Adrenal gland (tissue), 9 donors: ENCODE measurements at regions not wholly inside any gene's neighbourhood (a gene's known extent, or its start where the extent isn't known, plus 50 kb on each side); places are given as distances from the start of the nearest gene placed in this dataset.

Source experiments
- DNase-seq, 7 donors: peaks; one replicate each; pipeline ENCODE4 v3.0.0-alpha.2; 2019 to 2020
- H3K27ac ChIP-seq, 5 donors: fragments of 200-600 bp; sonication (generic) in 4 of 5; 1 replicate in 3 of 5; 2 replicates in 2 of 5; pipeline versions ENCODE4 v1.5.1 to v1.8.0; 2016 to 2020; ENCODE audit warnings: mild to moderate bottlenecking in 1 of 5
- H3K27me3 ChIP-seq: fragments of 200-600 bp; 2 replicates; pipeline ENCODE4 v1.8.0; 2021
- H3K36me3 ChIP-seq, 2 donors: fragments of 200-600 bp; replicated peaks in 1 of 2; 1 replicate in 1 of 2; 2 replicates in 1 of 2; pipeline versions ENCODE4 v1.5.1 to v1.8.0; 2018 to 2022
- H3K4me1 ChIP-seq, 2 donors: fragments of 200-600 bp; replicated peaks in 1 of 2; 1 replicate in 1 of 2; 2 replicates in 1 of 2; pipeline versions ENCODE4 v1.5.1 to v1.8.0; 2018 to 2021
- H3K4me3 ChIP-seq, 4 donors: fragments of 200-600 bp; sonication (generic) in 3 of 4; one replicate each; pipeline ENCODE4 v1.5.1; 2016 to 2018
- H3K9me3 ChIP-seq, 3 donors: fragments of 200-600 bp; sonication (generic) in 1 of 3; replicated peaks in 1 of 3; 1 replicate in 2 of 3; 2 replicates in 1 of 3; pipeline versions ENCODE4 v1.5.1 to v1.8.0; 2016 to 2021
- CTCF ChIP-seq, 6 experiments: fragments of 450-650 bp in 4 of 6; fragments of 200-600 bp in 2 of 6; sonication (generic) in 1 of 6; IDR thresholded peaks; 1 replicate in 5 of 6; 2 replicates in 1 of 6; pipeline versions ENCODE4 v1.5.1 to v1.8.0; 2016 to 2021; ENCODE audit warnings: antibody characterized with exemption in 6 of 6, mild to moderate bottlenecking in 2 of 6, moderate library complexity in 1 of 6
- POLR2A ChIP-seq, 2 donors: fragments of 450-650 bp; IDR thresholded peaks; one replicate each; pipeline ENCODE4 v1.6.1; 2017; ENCODE audit warnings: antibody characterized with exemption in 2 of 2, mild to moderate bottlenecking in 2 of 2, moderate library complexity in 1 of 2
- whole genome bisulfite sequencing, 4 donors: extraction: QIAGEN DNeasy Blood & Tissue Kit in 2 of 4; methylation state at CpG; one replicate each; pipeline versions ENCODE4 v1.1.5 to v1.1.7; 2013 to 2017; 5-methylcytosine and 5-hydroxymethylcytosine counted together
- intact Hi-C, 2 donors: fragments of 100-400 bp; cut with DNase I; formaldehyde crosslinking; loops; one replicate each; pipeline versions ENCODE4 v1.14.1 to v1.15.0; 2022 to 2023
- donor health status: healthy with polysubstance abuse.
- donor health status: Bipolar disorder and iron deficiency.
- donor health status: DM: yes; HTN: yes; CAD: no.
- donor health status: DM: no; HTN: no; CAD: no.
- donor health status: DM: no; HTN: no; CAD: no.

- intact Hi-C loops: no loop called here
- Histone ChIP-seq H3K9me3 (no peaks in the 10 kb centered on the region), H3K4me3 (no peak overlapping the region), H3K36me3 (no peaks in the 10 kb centered on the region), H3K4me1 (peaks cover 6 to 57% of the 10 kb centered on the region in 2 donors), H3K27me3 (no peaks in the 10 kb centered on the region), H3K27ac (peak overlapping the region in 1 of 5 donors; percentile 82)
- no peak for DNase-seq
- TF ChIP-seq CTCF (IDR thresholded peaks at IDR 0.05) (no peak), POLR2A (IDR thresholded peaks at IDR 0.05) (no peak)
- WGBS, 4 donors: 81 to 85% (median 82%) methylated on average over 5 of the region's 5 CpGs
Observed at GRCh38 chr14:100438271-100438670, 115.1 kb downstream of the SLC25A47 start.

- peak; percentile 75 to 91 (median 87) for DNase-seq
- no peaks in the 10 kb centered on the region for H3K9me3 ChIP-seq
- H3K27me3 ChIP-seq: no peaks in the 10 kb centered on the region
- TF ChIP-seq CTCF (IDR thresholded peaks at IDR 0.05) (no peak), POLR2A (IDR thresholded peaks at IDR 0.05) (no peak)
- WGBS, 4 donors: 35 to 44% (median 40%) methylated on average over 6 to 10 of the region's 10 CpGs
- peaks cover 6 to 57% of the 10 kb centered on the region in 2 donors for H3K4me1 ChIP-seq
- H3K4me3 ChIP-seq: no peak overlapping the region
- peak overlapping the region in 4 of 5 donors; percentile 17 to 82 (median 74) for H3K27ac ChIP-seq
- no peaks in the 10 kb centered on the region for H3K36me3 ChIP-seq
- intact Hi-C loops: no loop called here
Observed at GRCh38 chr14:100438678-100439592, 115.8 kb downstream of the SLC25A47 start.

GRCh38 chr14:100439781-100440180 is 116.6 kb downstream of the SLC25A47 start:
- 45 to 64% (median 53%) methylated on average over 6 of the region's 6 CpGs for WGBS, 4 donors
- Histone ChIP-seq H3K4me1 (peaks cover 6 to 57% of the 10 kb centered on the region in 2 donors), H3K27me3 (no peaks in the 10 kb centered on the region), H3K9me3 (no peaks in the 10 kb centered on the region), H3K36me3 (no peaks in the 10 kb centered on the region), H3K4me3 (no peak overlapping the region), H3K27ac (peak overlapping the region; percentile 17 to 82 (median 67))
- intact Hi-C loops: no loop called here
- DNase-seq: peak in 2 of 7 donors; percentile 44 to 51
- TF ChIP-seq POLR2A (IDR thresholded peaks at IDR 0.05) (no peak), CTCF (IDR thresholded peaks at IDR 0.05) (no peak)

GRCh38 chr14:100440207-100440631 is 117.1 kb downstream of the SLC25A47 start:
- peak overlapping the region in 4 of 5 donors; percentile 22 to 82 (median 74) for H3K27ac ChIP-seq
- TF ChIP-seq POLR2A (IDR thresholded peaks at IDR 0.05) (no peak), CTCF (IDR thresholded peaks at IDR 0.05) (peak; percentile 37 to 86 (median 79))
- H3K27me3 ChIP-seq: no peaks in the 10 kb centered on the region
- DNase-seq: peak; percentile 72 to 92 (median 85)
- no peaks in the 10 kb centered on the region for H3K9me3 ChIP-seq
- no peaks in the 10 kb centered on the region for H3K36me3 ChIP-seq
- no peak overlapping the region for H3K4me3 ChIP-seq
- 22 to 42% (median 29%) methylated on average over 9 to 10 of the region's 10 CpGs for WGBS, 4 donors
- intact Hi-C loops: no loop called here
- H3K4me1 ChIP-seq: peaks cover 6 to 57% of the 10 kb centered on the region in 2 donors
